Muscle of arm (tissue), 1 donor: ENCODE measurements at regions not wholly inside any gene's neighbourhood (a gene's known extent, or its start where the extent isn't known, plus 50 kb on each side); places are given as distances from the start of the nearest gene placed in this dataset.
"Not testable (repeated sequence)": the region's sequence is repeated elsewhere in the genome, so short reads cannot be mapped to it uniquely, and the experiment has no call there.

Experiments used
- DNase-seq: peaks from one replicate; pipeline ENCODE4 v3.0.0-alpha.2; 2013

DNA sequence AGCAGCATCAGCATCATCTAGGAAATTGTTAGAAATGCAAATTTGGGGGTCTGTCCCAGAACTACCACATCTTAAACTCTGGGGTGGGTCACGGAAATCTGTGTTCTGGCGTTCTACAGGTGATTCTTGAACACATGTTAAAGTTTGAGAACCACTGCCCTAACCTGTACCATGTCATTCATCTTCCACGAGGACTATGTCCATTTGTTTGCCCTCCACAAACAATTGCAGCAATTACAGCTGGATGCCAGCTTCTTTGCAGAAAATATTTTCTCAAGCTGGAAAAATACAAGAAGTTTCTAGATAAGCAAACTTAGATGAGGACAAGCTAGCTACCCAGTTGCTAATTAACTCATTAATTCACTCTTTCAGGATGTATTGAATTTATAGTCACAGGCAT, 54.1 kb downstream of the MAFB start:
- DNase-seq: no peak

DNA sequence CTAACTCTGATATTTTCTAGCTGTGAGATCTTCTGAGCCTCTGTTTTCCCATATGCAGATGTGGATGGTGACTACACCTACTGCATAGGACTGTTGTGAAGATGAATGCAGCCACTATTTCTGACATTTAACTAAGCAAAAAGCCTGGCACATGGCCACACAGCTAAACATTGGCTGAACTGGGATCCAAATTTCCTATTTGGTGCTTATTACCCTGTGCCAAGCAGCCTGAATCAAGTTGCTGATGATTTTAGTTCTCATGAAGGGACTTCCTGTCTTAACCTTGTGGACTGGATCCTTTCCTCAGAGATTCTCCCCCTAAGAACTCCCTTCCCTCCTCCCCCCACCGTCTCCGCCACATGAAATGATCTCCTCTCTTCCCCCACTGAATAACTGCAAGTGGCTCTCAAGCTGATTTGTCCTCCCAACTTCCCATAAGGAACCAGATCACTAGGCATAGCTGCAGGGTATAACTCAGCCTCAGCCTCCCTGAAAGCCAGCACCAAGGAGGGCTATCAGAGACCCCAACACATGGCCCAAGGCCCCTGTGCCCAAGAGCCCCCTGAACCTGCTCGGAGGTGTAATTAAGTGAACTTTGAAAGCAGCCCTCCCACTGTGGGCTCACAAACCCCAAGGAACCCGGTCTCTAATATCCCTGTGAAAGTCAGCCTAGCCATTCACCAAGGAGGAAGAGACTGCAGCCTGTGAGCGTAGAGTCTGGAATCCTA, 55.7 kb downstream of the MAFB start:
- no peak for DNase-seq

DNA sequence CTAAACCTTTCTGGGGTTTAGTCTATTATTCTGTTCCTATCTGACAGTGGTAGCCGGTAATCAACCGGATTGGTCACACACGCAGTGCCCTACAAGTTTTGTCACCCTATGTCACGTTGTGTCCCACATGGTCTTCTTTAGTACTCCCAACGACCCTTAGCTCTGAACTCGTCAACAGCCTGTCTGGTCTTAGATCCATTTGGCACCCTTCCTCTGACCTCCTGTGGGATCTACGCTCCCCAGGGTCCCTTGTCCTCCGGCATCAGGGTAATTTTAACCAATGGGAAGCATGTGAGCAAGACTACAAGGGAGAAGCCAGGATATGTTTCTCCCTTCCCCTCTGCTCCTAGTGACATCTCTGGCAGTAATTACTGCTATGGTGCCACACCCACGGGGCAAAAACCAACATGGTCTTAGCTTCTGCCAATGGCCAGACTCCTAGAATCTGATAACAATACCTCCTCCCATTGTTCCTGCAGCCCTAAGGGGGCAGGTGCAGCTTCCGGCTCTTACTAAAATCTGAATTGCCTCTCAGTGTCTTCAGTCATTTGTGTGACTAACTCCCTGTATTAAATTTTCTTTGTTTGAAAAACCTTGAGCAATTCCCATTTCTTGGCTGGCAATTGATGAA, 56.6 kb downstream of the MAFB start:
- DNase-seq: no peak

DNA sequence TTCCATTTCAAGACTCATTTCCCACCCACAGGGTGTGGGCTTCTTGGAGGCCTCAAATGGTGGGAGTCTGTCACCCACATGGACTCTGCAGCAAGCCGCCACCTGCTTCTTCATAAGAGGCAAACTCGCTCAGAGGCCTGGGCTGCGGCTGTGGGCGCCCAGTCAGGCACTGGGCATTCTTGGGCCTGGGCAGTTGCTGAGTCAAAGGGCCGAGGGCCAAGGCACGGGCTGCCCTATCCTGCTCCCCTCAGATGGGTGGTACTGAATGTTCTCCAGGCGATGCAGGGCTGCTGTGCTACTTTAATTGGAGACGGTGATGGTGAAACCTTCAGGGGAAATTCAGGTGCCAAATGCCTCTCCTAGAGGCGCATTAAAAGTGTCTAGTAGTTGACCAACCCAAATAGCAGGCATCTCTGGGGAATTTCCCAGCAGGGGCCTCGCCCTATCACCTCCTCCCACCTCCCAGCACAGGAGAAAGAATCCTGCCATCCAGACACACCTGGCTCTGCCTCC, 57.9 kb downstream of the MAFB start:
- no peak for DNase-seq

DNA sequence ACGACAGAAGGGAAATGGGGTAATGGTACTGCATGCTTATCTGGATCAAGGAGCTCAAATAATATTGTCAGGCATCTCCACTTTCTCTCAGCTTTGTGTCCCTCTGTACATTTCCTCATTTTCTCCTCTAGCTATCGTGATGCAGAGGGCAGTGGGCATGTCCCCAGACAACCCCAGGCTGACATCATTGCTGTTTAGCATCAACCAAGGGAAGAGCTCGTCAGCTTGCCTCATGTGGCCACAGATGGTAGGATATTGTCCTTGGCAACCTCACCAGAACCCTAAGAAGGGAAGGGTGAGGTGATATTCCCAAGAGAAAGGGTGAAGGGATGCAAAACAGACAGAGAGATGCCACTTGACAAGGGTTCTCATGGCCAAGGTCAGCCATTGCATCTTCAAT, 58.3 kb downstream of the MAFB start:
- no peak for DNase-seq

DNA sequence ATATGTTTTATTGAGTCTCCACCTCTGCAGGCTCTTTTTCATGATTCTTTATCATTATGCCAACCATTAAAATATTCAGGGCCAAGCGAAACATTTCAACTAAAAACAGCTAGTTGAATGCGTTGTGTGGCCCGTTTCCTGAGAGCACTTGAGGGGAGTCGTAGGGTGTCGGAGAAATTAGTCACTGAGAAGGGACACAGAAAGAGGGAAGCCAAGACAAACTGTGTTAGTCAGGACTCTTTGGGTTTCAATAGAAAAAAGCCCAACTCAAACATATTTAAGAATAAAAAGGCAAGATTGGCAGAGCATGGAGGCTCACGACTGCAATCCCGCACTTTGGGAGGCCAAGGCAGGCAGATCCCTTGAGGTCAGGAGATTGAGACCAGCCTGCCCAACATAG, 58.9 kb downstream of the MAFB start:
- DNase-seq: no peak

DNA sequence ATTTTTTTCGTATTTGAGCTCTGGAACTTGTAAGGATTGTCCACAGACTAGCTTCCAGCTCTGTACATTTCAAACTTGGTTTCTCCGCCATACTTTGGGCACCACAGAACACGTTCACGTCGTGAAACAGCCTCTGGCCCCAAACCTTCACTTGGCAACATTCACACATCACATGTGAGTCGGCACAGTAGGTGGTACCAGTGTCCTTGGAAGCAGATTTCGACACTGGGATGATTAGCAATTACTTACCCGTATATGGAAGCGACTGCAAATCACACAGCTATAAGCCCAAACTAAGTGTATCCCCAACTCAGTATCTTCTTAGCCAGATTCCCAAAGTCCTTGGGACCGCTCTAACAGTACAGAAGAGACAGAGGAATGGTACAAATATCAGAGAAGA, 60.2 kb downstream of the MAFB start:
- DNase-seq: no peak

DNA sequence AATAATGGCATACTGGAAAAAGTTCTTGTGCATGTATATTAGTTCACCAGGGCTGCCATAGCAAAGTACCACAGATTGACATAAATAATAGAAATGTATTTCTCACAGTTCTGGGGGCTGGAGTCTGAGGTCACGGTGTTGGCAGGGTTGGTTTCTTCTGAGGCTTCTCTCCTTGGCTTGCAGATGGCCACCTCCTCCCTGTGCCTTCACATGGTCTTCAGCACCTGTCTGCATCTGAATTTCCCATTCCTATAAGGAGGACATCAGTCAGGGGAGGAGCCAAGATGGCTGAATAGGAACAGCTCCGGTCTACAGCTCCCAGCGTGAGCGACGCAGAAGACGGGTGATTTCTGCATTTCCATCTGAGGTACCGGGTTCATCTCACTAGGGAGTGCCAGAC, 70.0 kb downstream of the MAFB start:
- not testable (repeated sequence) for DNase-seq

DNA sequence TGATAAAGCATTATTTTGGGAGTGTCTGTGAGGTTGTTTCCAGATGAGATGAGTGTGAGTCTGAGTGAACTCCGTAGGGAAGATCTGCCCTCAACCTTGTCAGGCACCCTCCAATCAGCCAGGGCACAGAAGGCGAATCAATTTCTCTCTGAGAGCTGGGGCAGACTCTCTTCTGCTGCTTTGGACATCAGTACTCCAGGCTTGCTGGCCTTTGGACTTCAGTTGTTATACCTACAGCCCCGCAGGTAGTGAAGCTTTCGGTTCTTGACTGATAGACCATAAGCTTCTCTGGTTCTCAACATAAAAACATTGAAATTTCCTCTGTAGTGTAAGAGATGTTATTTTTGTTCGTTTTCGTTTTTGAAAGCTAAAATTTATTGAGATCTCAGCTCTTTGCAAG, 71.4 kb downstream of the MAFB start:
- no peak for DNase-seq

DNA sequence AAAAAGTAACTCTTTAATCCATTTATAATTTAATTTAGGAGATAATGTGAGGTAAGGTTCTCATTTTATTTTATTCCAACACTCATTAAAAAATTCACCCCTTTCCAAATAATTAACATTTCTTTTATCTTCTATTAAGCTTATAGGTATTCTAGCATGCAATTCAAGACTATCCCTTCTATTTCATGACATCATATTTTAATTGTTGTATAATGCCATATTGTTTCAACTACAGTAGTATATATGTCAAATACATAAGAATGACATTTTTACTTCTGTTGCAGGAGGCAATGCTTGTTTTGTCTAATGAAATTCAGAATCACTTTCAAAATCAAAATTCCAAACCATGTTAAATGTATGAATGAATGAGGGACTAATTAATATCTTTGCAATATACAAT, 76.2 kb downstream of the MAFB start:
- DNase-seq: no peak

DNA sequence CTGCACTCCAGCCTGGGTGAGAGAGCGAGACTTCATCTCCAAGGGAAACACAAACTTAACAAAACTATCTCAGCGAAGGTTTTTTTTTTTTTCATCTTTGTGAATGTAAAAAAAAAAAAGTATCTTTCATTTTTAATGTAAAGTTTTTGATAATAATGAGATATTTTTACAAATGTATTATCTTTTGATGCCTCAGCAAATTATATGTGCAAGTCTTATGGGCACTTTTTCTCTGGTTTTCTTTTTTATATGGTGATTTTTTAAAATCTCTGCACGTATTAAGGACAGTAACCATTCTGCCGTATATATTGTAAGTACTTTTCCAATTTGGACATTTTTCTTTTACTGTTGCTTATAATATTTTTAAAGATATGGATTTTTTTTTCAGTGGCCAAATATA, 76.8 kb downstream of the MAFB start:
- DNase-seq: no peak

DNA sequence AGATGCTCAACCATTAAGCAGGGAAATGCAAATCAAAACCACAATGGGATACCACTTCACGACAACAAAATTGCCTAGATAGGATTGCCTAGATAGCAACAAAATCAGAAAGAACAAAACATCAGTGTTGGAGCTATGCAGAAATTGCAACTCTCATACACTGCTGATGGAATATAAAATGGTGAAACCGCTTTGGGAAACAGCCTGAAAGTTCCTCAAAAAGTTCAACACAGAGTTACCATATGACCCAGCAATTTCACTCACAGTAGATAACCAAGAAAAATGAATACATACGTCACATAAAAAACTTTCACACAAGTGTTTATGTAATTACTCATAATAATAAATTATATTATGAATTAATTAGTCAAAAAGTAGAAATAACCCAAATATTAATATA, 78.3 kb downstream of the MAFB start:
- no peak for DNase-seq

DNA sequence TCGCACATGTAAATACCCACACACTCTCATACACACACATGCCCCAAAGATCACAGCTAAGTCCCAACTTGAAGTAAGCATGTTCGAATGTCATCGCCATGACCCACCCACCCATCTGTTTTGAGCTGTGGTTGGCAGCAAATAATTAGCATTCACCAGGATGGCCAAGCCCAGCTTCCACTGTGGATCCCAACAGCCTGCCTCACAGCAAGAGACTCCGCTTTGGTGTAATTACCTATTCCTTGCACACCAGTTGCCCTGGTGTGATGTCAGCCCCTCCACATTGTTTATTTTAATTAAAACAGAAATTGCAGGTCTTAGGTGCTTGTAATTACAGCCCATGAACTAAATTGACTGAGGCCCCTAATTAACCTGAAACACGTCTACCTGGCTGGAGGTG, 81.1 kb downstream of the MAFB start:
- DNase-seq: no peak

DNA sequence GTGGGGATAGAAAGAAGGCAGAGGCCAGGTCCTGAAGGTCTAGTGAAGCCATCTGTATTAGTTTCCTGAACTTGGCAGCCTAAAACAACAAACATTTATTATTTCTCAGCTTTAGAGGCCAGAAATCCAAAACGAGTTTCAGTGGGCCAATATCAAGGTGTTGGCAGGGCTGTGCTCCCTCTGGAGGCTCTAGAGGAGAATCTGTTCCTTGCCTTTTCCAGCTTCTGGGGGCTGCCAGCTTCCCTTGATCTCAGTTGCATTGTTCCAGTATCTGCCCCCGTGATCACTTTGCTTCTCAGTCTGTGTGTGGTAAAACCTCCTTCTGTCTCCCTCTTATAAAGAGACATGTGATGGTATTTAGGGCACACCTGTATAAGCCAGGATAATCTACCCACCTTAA, 82.4 kb downstream of the MAFB start:
- no peak for DNase-seq

DNA sequence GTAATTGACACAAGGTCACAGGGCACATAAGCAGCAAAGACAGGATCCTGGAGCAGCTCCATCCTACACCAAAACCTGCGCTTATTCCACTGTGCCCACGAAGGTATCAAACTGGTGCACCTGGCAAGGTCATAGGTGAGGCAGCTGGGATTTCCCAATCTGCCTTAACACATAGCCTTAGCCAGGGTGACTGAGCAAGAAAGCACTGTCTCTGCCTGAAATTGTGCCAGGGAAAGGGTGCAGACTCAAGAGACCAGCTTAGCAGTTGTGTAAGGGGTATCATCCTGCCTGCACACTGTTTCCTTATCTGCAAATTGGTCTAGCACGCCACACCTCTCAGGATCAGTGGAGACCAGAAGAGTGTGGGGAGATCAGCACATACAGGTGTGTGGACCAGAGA, 82.8 kb downstream of the MAFB start:
- DNase-seq: no peak

DNA sequence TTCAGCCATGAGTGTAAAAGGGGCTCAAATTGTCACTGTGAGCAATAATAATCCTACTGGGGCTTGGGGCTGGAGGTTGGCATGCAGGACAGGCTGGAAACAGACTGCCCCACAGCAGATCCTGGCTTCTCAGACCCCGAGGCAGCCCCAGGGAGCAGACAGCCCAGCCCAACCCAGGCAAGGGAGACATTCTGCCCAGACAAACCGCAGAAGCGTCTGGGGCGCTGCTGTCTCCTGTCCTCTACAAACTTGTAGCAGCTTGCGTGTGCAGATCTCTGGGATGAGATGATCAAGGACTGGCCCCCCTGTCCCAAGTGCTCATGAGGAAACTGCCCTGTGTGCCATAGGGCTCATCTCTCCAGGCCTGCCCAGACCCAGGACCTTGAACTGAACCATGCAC, 84.6 kb downstream of the MAFB start:
- no peak for DNase-seq

DNA sequence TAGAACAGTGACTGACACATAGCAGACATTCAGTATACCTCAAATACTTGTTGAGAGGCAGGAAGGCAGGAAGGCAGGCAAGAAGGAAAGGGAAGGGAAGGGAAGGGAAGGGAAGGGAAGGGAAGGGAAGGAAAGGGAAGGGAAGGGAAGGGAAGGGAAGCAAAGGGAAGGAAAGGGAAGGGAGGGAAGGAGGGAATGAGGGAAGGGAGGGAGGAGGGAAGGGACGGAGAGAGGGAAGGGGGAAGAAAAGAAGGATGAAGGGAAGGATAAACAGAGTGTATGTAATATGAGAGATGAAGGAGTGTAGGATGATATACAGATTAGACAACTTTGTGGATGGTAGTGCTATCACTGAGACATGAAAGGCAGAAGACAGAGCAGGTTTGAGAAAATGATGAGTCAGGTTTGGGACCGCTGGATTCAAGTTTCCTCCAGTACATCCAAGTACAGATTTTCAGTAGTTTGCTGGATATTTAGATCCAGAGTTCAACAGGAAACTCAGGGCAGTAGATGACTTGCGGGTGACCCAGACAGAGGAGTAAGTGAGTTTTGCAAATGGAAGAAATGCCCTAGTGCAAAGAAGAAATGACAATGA, 85.9 kb downstream of the MAFB start:
- DNase-seq: no peak

DNA sequence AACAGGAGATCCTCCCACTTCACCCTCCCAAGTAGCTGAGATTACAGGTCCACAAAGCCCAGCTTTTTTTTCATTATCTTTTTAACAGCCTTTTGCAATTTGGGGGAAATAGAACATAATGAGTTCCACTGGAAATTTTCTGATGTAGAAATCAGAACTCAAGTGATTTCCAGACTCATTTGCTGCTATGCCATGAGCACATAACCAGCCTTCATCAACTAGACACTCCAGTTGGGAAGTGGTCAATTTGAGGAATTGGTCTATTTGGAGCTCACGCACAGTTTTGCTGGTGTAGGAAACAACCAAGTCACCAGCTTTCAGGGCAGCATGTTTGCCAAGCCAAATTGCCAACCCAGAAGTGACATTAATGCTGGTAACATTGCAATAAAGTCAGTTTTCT, 86.7 kb downstream of the MAFB start:
- no peak for DNase-seq

DNA sequence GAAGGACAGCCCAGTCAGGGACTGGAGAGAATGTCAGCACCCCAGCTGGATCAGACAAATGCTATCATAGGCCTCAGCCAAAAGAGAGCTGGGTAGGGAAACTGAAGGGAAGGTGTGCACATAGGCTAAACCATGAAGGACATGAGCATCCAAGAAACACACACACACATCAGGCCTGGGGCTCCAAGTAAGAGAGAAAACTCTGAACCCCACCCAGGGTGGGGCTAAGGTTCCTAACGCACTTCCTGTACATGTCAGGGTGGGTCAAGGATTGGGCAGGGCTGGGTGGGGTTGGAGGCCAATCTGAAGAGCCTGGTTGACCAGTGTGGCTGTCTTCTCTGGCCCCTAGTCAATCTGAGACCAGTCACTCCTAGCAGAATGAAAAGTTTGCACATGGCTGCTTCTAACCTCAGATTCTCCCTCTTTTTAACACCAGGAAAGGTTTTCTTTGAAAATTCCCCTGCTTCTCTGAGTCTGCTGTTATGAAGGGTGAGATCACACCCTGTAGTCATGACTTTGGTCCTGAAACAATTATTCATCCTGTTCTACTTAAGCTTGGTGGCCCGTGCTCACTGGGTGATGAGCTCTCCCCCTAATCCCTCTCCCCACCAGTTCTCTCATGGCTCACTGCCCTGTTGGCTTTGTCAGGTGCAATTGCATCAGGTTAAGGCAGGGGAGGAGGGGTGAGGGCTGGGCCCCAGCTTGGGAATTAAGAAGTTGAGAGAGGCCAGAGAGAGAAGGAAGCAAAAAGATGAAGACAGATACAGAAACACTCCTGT, 88.4 kb downstream of the MAFB start:
- DNase-seq: no peak

DNA sequence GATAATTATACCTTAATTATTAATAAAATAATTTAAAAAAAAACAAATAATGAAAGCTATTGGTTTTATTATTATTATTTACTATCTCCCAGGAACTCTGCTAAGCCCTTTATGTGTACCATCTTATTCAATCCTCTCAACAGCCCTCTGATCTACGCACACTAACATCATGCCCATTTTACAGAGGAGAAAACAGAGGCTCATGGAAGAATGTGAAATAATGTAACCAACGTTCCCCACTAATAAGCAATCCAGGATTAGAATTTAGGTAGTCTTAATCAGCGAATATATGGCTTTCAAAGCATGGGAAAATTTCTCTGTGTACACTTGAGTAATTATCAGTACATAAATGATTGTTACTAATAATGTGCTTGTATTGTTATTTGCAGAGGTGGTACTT, 89.0 kb downstream of the MAFB start:
- no peak for DNase-seq

DNA sequence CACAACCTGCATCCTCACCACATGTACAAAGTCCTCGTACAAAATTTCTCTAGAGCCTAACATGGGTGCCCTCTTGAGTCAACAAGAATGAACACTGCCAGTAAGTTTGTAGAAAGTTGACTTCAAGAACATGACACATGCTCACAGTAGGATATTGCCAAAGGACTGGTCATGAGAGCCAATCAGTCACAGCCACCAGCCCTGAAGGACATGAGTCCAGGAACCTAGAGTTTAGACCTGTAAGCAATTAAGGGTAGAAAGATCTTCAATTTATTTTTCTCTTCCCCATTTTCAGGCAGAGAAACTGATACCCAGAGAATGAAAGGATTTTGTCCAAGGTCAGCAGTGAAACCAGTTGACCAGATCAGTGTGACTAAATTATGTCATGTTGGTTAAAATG, 96.1 kb downstream of the MAFB start:
- no peak for DNase-seq

DNA sequence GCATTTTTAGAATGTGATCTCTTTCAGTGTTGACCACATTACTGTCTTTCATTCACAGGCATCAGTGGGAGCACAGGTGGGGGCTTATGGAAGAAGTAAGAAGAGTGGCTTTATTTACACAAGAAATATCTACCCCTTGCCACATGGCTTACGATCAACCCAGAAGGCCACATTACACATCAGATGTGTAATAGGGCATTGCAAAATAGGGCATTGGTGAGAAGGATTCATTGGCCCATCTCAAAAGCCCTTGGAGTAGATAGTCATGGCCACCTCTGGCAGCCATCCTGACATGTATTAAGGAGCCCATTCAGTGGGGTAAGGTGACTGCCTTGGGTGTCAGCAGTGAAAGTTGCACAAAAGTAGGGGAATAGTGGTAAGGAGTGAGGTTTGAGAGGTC, 97.5 kb downstream of the MAFB start:
- DNase-seq: no peak

DNA sequence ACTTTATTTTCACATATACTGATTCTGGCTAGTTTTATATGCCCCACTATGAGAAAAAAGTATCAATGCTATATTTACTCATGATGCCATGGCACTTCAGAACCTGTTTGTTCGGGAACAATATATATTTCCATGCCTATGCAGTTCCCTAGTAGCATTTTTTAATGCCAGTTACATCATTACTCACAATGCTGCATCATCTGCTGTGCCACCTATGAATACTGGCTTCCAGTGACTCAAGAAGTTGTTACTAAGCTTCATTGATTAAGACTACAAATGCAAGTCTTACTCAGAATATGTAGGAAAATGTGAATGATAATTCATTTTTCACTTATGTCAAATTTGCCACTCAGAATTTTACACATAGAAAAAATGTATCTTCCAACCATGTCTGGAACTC, 97.9 kb downstream of the MAFB start:
- DNase-seq: no peak
